ENCODE measurements at regions not wholly inside any gene's neighbourhood (a gene's known extent, or its start where the extent isn't known, plus 50 kb on each side); places are given as distances from the start of the nearest gene placed in this dataset.

DNA sequence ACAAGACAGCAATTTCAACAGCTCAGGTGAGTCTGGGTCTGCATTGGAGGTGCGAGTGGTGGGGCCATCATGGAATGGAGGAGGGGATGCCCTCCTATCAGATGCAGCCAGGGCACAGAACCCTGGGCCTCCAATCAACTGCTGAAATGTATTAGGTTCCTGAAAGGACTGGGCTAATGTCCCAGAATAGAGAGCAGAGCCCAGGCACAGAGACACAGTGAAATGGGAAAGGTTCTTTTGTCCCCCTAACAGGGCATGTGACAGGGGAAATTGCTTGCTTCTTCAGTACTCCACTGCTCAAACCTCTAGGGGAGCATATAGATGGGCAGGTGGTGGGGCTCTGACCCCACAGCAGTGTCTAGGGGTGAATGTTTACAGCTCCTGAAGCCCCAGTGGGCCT lies 87.3 kb upstream of the CLPB start:
- no peak for TF ChIP-seq POLR2A (IDR thresholded peaks at IDR 0.05)
- TF ChIP-seq, protein P1, sequence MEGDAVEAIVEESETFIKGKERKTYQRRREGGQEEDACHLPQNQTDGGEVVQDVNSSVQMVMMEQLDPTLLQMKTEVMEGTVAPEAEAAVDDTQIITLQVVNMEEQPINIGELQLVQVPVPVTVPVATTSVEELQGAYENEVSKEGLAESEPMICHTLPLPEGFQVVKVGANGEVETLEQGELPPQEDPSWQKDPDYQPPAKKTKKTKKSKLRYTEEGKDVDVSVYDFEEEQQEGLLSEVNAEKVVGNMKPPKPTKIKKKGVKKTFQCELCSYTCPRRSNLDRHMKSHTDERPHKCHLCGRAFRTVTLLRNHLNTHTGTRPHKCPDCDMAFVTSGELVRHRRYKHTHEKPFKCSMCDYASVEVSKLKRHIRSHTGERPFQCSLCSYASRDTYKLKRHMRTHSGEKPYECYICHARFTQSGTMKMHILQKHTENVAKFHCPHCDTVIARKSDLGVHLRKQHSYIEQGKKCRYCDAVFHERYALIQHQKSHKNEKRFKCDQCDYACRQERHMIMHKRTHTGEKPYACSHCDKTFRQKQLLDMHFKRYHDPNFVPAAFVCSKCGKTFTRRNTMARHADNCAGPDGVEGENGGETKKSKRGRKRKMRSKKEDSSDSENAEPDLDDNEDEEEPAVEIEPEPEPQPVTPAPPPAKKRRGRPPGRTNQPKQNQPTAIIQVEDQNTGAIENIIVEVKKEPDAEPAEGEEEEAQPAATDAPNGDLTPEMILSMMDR (IDR thresholded peaks at IDR 0.05 in 4 of 5, conservative IDR thresholded peaks at IDR 0.05 in 1 of 5): no peak
